GM19239 (cell line): ENCODE measurements at regions not wholly inside any gene's neighbourhood (a gene's known extent, or its start where the extent isn't known, plus 50 kb on each side); places are given as distances from the start of the nearest gene placed in this dataset.

Experiments
- DNase-seq: peaks from one replicate; pipeline ENCODE4 v3.0.0; 2011; ENCODE audit warnings: low spot score; ENCODE audit not compliant: insufficient read length
- FAIRE-seq: peaks from 2 replicates; lab custom pipeline; 2011; peaks lifted over from hg19 to GRCh38; lab: Jason Lieb, UNC

DNA sequence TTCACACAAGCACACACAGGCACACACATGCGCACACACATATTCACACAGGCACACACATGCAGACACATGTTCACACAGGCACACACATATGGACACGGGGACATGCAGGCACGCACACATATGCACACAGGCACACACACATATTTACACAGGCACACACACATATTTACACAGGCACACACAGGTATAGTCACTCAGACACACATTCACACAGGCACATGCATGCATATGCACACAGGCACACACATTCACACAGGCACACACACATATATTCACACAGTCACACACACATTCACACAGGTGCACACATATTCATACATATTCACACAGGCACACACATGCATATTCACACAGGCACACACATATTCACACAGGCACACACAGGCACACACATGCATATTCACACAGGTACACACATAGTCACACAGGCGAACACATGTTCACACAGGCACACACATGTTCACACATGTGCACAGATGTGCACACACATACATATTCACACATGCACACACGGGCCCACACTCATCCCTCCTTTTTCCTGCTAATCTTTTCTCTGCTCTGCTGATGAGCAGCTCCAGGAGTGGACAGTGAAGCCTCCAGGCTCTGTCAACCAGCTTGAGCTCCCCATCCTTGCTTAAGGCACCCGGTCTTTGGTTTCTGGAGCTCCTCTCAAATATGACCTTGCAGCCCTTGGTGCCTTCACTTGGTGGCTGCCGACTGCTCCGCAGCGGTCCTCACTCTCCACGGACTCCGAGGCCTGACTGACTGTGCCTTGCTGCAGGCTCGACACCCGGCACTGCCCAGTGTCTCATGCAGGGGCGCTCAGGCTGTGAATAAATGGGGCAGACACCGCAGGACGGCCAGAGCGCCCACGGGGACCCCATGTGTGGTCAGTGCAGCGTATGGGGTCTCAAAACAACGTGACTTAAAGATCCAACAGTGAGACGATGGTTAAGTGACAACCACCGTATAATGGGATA lies 581.2 kb upstream of the MGMT start:
- no peak for FAIRE-seq
- DNase-seq: no peak

GRCh38 chr10:128887856-128888255 lies 579.2 kb upstream of the MGMT start:
- FAIRE-seq: no peak
- no peak for DNase-seq

- DNase-seq (no peak), FAIRE-seq (no peak)
Measured at GRCh38 chr10:128892005-128892404, 575.0 kb upstream of the MGMT start.

- no peak for DNase-seq
- FAIRE-seq: no peak
Measured at GRCh38 chr10:128894641-128895040, 572.4 kb upstream of the MGMT start.

GRCh38 chr10:128895473-128895872 lies 571.6 kb upstream of the MGMT start:
- no peak for FAIRE-seq

GRCh38 chr10:128896116-128896795 lies 570.8 kb upstream of the MGMT start:
- FAIRE-seq (no peak), DNase-seq (no peak)

More at GRCh38 chr10:128895473-128895872, 571.6 kb upstream of the MGMT start:
- DNase-seq: no peak

DNA sequence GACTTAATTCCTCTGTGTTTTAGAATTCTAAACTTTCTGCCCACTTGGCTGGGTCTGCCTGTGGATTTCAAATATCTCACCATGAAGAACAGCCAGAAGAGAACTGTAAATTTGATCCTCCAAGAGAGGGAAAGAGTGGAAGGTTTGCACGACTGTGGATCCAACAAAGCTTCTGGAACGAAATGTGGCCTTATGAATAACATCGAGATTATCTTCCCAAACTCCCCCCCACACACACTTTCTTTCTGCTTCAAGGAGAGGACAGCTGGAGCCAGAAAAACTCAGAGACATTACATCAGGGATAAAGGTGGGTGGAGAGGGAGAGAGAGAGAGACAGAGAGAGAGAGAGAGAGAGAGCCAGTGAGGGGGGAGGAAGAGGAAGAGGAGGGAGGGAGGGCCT lies 570.1 kb upstream of the MGMT start:
- FAIRE-seq (no peak), DNase-seq (no peak)

DNA sequence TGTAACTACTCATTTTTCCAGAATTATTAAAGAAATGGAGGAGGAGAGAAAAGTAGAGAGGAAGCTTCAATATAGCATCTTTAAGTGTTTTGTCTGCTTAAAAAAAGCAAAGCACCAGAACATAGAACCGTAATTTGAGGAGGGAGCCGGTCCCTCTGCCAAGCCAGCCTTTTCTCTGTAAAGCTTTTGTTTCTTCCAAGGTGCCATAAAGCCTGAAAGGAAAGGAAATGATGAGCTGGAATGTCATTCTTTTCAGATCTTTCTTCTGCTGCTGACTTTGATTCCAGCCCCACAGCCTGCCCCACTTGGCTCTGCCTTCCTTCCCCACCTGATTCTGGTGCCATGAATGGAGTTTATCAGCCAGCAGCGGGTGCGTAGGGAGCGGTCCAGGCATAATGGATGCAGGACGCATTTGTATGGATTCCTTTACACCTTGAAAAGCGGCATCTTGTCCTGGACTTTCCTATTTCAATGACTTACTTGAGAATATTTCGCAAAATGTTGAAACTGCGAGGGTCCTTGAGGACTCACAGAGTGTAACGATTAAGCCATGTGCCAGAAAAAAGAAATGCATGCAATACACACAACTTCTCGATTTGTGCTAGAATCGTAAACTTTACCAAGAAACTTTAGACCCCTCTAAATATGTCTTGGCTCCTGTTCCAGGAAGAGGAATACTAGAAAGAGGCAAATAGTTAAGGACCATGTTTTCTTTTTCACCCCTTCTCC lies 569.5 kb upstream of the MGMT start:
- DNase-seq (no peak), FAIRE-seq (no peak)

DNA sequence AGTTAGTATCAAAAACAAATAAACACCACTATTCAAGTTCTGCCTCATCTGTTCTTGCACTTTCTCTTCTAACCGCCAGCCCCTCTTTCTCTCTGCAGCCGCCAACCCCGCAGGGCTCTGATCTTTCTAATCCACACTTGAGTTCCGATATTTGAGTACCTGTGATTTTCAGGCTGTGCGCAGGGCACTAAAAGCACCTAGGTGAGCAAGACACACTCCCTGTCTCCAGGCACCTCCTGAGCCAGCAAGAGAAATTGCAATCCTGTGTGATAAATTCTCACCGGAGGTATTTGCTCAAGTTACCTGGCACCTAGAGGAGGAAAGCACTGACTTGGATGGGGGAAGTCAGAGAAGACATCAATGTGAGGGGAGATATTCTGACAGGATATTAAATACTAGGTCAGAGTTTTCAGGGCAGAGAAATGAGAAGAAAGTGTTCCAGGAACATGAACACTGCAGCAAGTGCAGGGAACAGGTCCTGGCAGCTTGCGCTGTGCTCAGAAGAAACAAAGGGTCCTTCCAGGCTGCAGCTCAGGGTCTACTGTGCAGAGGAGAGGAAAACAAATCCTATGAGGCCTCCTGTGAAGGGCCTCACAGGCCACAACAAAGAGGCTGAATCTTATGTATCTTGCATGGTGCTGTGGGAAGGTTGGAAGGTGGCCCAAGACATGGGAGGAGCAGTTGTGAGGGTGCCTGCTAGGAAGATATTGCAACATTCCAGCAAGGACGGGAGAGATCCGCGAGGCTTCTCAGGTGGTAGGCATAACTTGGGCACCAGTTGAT lies 568.7 kb upstream of the MGMT start:
- no peak for FAIRE-seq
- DNase-seq: no peak

DNA sequence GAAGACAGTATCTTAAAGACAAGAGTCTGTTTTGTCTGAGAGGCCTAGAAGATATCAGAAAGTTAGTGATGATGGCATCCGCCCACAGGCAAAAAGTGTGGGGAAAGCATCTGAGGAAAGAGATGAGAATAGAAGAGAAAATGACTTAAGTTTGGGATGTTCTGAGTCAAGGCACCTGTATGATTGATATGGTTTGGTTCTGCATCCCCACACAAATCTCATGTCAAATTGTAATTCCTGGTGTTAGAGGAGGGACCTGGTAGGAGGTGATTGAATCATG lies 568.2 kb upstream of the MGMT start:
- FAIRE-seq (no peak), DNase-seq (no peak)

DNA sequence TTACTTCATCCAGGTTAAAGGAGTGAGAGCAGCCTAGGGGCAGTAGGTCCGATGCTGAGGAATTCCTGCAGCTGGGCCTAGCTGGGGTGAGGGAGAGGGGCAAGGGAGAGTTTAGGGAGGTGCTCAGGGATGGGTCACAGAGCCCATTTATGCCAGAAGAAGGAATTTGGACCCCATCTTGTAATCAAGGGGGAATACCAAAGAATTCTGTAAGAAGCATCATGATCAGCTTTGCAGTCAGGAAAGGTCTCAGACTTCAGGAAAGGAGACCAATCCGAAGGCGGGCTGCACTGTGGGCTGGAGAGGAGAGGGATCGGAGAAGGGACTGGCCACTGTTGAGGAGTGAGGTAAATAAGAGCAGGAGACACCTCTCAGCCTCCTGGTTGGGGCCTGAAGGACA lies 566.6 kb upstream of the MGMT start:
- FAIRE-seq: no peak
- DNase-seq: no peak

- no peak for FAIRE-seq
Measured at GRCh38 chr10:128901236-128901635, 565.8 kb upstream of the MGMT start.

DNA sequence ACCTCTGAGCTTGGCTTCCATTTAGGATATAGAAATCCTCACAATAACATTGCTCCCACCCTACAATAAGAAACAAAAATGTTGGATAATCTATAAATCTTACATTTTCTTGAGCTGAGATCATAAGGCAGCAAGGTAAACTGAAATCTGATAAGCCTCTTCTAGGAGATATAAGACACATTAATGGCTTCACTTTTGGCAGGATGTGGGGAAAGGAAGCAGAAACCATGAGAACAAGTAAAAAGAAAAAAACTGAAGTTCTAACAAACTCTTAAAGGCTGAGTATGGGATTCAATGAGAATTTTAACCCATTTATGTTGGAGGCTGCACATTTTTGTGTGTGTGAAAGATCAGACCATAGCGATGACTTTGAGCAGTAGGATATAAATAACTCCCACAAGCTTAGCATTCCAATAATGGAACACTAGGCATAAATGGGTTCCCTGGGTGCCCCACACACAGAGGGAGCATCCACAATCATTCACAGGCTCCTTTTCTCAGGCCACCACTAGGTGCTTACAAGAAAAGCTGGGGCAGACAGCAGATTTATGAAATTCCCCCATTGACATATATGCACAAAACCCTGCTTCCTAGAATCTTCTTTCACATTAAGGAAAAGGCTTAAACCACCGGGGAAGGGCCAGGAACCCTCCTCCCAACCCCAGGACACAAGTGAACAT lies 564.9 kb upstream of the MGMT start:
- no peak for FAIRE-seq
- DNase-seq: no peak

More at GRCh38 chr10:128901236-128901635, 565.8 kb upstream of the MGMT start:
- no peak for DNase-seq

GRCh38 chr10:128907155-128907941 lies 559.7 kb upstream of the MGMT start:
- no peak for FAIRE-seq
- no peak for DNase-seq

- DNase-seq (no peak), FAIRE-seq (no peak)
Measured at GRCh38 chr10:128908099-128908498, 558.9 kb upstream of the MGMT start.

DNA sequence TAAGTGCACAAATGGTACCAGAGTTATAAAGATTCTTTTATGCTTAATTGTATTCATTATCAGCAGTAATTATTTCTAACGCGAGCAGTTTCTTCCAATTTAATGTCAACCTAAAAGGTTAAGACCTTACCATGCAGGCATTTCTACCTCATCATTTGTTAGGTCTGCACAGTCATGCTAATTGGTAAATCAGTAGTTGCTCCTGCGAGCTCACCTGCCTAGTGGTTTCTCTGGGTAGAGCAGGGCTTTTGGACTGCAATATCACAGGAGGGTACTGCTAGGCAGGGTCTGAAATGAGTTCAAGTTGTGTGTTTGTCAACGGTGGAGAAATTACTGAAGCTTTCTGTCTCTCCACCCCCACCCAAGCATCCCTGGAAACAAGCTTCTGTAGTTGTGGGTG lies 558.5 kb upstream of the MGMT start:
- DNase-seq: no peak
- FAIRE-seq: no peak

DNA sequence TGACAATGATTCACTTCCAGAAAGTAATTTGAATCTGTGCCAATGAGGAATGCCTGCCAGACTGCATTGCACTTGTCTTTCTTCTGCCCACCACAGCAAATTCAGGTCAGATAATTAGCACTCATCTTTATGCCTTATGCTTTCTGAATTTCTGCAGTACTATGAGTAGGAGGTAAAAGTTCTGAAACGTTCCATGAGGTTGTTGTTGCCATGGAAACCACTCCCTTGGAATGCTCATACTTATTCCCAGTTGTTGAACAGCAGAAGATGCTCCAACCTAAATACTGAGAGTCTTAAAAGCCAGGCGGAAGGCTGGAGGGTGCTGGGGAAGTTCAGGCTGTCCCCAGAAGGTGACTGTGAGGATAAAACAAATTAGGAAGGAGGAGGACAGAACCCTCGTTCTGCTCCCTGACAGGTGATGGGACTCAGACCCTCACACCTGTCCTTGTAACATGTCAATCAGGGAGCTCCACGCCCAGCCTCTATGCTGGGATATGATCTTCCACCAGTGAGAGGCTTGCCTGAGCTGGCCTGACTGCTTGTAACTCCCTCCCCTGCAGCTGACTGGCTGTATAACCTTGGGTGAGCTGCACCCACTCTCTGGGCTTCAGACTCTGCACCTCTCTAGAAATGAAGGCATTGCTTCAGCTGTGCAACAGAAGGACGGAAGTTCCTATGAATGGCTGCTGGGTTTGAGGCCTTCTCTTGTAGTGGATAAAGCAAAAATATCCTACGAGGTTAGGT lies 554.3 kb upstream of the MGMT start:
- FAIRE-seq: no peak
- DNase-seq: no peak

GRCh38 chr10:128914681-128915080 lies 552.4 kb upstream of the MGMT start:
- FAIRE-seq (no peak), DNase-seq (no peak)
